Urinary bladder (tissue), 3 donors: ENCODE measurements at regions not wholly inside any gene's neighbourhood (a gene's known extent, or its start where the extent isn't known, plus 50 kb on each side); places are given as distances from the start of the nearest gene placed in this dataset.

Experiments used
- DNase-seq: peaks from one replicate; pipeline ENCODE4 v3.0.0-alpha.2; 2015; ENCODE audit errors: extremely low spot score
- H3K27ac ChIP-seq: one replicate; pipeline ENCODE4 v1.5.1; 2013; ENCODE audit warnings: low read depth, mild to moderate bottlenecking, moderate library complexity
- H3K36me3 ChIP-seq: one replicate; pipeline ENCODE4 v1.6.1; 2013; ENCODE audit warnings: mild to moderate bottlenecking, moderate library complexity; ENCODE audit not compliant: insufficient read depth
- H3K4me1 ChIP-seq: one replicate; pipeline ENCODE4 v1.6.1; 2013; ENCODE audit warnings: mild to moderate bottlenecking, moderate library complexity; ENCODE audit not compliant: insufficient read depth
- H3K4me3 ChIP-seq: one replicate; pipeline ENCODE4 v1.5.1; 2013; ENCODE audit warnings: low read depth, low read length
- WGBS: extraction: QIAGEN DNeasy Blood & Tissue Kit; methylation state at CpG from one replicate; pipeline ENCODE4 v1.1.7; 2013; 5-methylcytosine and 5-hydroxymethylcytosine counted together
- donor health status: healthy with polysubstance abuse.
- donor health status: healthy.

- H3K4me1 ChIP-seq = no peaks in the 10 kb centered on the region
- H3K36me3 ChIP-seq = no peaks in the 10 kb centered on the region
- no peak overlapping the region for H3K27ac ChIP-seq
- no peak overlapping the region for H3K4me3 ChIP-seq
- no peak for DNase-seq
- 83% methylated on average over 1 of the region's 1 CpG for WGBS
Observed at GRCh38 chr7:97460433-97460832, 271.5 kb upstream of the TAC1 start.

- H3K4me1 ChIP-seq = no peaks in the 10 kb centered on the region
- H3K4me3 ChIP-seq = no peak overlapping the region
- no peak overlapping the region for H3K27ac ChIP-seq
- H3K36me3 ChIP-seq = no peaks in the 10 kb centered on the region
- no peak for DNase-seq
Observed at GRCh38 chr7:97461596-97461995, 270.3 kb upstream of the TAC1 start.

DNA sequence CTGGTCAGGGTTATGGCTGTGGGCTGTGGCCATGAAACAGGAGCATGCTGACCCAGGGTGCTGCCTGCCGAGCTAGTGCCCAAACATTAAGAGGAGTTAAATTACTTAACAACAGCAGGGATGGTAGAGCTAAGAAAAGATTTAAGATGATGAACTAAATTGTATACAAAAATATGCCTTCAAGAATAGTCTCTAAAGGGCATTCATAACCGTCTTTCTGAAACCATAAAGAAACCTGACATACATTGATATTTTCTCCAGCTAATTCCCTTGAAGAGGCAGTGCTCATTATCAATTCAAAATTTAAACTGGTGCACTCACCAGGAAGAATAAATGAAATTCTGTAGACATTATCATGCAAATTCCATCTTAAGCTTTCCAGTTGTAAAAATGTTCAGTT is 265.8 kb upstream of the TAC1 start:
- WGBS = 39% methylated on average over 2 of the region's 2 CpGs
- H3K4me3 ChIP-seq = no peak overlapping the region
- H3K4me1 ChIP-seq = no peaks in the 10 kb centered on the region
- no peak overlapping the region for H3K27ac ChIP-seq
- no peak for DNase-seq
- H3K36me3 ChIP-seq = no peaks in the 10 kb centered on the region

DNA sequence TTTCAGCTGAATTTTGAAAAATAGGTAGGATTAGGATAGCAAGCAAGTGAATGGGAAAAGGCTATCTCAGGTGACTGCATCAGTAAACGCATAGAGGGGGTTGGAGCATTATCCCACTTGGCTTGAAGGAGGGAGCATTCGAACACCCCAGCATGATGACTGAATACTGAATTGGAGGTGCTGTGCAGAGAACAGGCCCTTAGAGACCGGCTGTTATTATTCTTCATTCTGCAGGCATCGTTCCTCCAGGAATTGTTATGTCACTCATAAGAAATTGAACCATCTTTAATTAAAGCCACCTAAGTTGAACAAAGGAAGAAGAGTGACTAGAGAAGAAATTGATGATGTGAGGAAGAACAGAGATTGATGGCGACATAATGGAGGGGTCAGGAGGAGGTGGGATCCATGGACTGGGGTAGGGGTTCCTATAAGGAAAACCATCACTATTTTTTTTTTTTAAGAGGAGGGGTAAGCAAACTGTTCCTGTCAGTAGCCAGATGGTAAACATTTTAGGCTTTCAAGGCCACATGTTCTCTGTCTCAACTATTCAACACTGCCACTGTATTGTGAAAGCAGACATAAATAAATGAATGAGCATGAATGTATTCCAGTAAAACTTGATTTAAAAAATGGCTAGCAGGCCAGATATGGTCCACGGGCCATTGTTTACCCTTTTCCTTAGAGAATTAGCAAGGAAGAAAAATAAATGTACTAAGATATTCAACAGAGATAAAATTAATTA is 264.7 kb upstream of the TAC1 start:
- Histone ChIP-seq H3K36me3 (no peaks in the 10 kb centered on the region), H3K27ac (no peak overlapping the region), H3K4me1 (no peaks in the 10 kb centered on the region), H3K4me3 (no peak overlapping the region)
- WGBS = 69% methylated on average over 6 of the region's 6 CpGs
- DNase-seq = no peak

DNA sequence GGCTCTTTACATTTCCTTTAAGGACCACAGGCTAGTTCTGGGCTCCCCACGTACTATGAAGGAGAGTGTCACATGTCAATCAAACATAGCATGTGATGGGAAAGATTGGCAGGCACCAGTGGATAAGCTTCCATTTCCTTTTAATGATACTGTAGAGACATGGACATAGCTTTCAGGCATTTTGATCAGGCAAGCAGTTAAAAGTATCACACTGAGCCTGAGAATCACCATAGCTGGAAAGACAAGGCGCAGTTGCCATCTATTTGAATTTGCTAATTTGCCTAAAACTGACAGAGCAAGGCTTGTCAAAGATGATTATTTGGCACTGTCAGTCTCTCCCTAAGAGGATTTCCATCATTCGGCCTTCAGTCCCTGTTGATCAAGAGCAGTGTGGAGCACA is 263.4 kb upstream of the TAC1 start:
- Histone ChIP-seq H3K4me1 (no peaks in the 10 kb centered on the region), H3K27ac (no peak overlapping the region), H3K4me3 (no peak overlapping the region), H3K36me3 (no peaks in the 10 kb centered on the region)
- no peak for DNase-seq
- 86% methylated on average over 3 of the region's 3 CpGs for WGBS

DNA sequence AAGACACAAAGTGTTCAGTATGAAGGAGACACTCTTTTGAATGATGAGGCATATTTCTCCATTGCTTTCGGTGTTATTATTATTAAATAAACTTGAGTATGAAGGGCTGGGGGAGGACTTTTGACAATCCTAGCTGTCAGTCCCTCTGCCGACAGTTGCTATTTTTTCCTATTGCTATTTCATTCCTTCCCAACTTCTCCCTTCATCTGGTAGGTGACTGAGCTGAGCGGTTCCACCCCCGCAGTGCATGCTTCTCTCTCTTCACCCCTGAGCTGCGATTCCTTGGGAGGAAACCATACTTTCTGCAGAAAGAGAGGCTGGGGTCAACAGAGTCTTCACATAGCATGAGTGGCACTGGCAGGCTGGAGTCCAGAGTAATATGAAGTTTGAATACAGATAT is 261.2 kb upstream of the TAC1 start:
- WGBS = 86% methylated on average over 5 of the region's 5 CpGs
- DNase-seq = no peak
- no peak overlapping the region for H3K27ac ChIP-seq
- no peaks in the 10 kb centered on the region for H3K4me1 ChIP-seq
- no peak overlapping the region for H3K4me3 ChIP-seq
- H3K36me3 ChIP-seq = no peaks in the 10 kb centered on the region

DNA sequence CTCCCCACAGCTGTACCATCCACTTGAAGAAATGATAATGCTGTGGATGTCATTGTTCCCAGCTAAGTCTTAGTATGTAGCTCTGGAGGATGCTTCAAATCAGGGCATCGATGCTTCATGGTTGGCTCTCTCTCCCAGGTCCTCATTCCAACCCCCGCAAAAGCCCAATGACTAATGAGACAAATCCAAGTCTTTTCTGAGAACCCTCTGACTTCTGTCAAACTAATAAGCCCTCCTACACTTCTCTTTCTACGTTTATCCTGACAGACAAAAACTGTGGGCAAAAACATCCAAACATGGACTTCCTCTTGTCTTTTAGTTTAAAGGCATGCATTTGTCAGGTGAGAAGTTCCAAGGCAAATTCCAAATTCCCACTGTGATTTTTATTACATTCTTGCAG is 260.4 kb upstream of the TAC1 start:
- no peak overlapping the region for H3K27ac ChIP-seq
- 58% methylated on average over 3 of the region's 3 CpGs for WGBS
- H3K36me3 ChIP-seq = no peaks in the 10 kb centered on the region
- H3K4me3 ChIP-seq = no peak overlapping the region
- no peaks in the 10 kb centered on the region for H3K4me1 ChIP-seq
- no peak for DNase-seq

DNA sequence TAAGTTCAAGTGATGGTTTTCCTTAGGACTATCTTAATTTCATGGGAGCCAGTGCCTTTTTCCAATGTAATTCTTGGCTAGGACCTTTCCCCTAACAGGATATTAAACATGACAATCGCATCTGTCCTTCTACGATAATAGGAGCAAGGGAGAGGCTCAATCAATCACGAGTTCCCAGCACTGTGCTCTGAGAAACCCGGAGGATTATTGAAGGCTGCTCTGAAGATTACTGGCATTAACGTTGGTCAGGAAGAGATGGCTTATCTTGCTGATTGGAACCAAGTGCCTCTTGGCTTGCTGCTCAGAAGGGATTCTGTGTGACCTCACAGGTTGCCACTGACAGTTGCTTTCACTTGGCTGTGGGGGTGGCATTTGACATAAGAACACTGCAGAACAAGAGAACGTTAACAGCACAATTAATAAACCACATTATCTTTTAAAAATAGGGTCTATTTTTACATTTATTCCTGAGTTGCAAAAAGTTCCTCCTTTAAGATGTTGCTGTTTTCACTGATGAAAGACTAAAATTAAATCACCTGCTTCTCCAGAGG is 252.1 kb upstream of the TAC1 start:
- no peak for DNase-seq

DNA sequence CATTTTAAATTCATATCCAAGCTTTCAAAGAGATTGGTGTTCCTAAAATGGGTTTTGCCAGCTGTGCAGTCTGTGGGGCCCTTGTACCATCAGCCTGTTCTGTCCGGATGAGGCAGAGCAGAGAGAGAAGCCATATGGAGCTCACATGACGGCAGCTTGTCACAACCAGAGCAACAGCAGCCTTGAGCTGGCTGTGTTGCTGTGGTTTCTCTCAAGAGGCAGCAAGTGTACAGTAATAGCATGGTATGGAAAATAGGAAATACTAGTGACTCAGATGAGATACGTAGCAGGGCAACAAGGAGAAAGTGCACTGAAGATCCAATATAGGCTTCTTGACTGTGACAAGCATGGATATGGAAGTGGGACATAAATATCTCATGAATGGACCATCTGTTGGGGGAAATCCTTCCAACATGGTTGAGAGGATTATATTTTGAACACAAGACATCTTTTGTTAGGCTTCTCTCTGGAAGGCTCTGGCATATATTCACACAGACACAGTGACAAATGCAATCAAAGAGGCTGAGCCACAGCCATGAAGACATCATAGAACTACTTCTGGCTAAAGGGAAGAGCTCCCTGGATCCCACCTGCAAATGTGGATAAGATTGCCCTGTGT is 251.0 kb upstream of the TAC1 start:
- 23% methylated on average over 3 of the region's 3 CpGs for WGBS
- no peak overlapping the region for H3K4me3 ChIP-seq
- H3K36me3 ChIP-seq = no peaks in the 10 kb centered on the region
- H3K4me1 ChIP-seq = no peaks in the 10 kb centered on the region
- H3K27ac ChIP-seq = no peak overlapping the region
- no peak for DNase-seq

More for the DNA sequence above, 252.1 kb upstream of the TAC1 start:
- Histone ChIP-seq H3K27ac (no peak overlapping the region), H3K4me1 (no peaks in the 10 kb centered on the region), H3K4me3 (no peak overlapping the region), H3K36me3 (no peaks in the 10 kb centered on the region)
- WGBS = 18% methylated on average over 6 of the region's 6 CpGs

DNA sequence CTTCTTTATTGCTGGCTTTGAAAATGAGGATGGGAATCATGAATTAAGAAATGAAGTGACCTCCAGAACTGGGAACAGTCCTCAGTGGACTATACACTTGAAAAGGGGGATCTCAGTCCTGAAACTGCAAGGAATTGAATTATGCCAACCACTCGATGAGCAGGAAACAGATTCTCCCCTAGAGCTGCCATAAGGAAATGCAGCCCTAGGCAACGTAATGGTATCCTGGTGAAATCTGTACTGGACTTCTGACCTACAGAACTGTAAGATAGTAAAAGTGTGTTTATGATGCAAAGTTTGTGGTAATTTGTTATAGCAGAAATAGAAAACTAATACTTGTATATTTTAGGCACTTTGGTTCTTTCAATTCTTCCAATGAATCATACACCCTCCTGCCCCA is 236.4 kb upstream of the TAC1 start:
- no peaks in the 10 kb centered on the region for H3K36me3 ChIP-seq
- no peaks in the 10 kb centered on the region for H3K4me1 ChIP-seq
- H3K4me3 ChIP-seq = no peak overlapping the region
- WGBS = 62% methylated on average over 2 of the region's 2 CpGs
- H3K27ac ChIP-seq = no peak overlapping the region
- no peak for DNase-seq

DNA sequence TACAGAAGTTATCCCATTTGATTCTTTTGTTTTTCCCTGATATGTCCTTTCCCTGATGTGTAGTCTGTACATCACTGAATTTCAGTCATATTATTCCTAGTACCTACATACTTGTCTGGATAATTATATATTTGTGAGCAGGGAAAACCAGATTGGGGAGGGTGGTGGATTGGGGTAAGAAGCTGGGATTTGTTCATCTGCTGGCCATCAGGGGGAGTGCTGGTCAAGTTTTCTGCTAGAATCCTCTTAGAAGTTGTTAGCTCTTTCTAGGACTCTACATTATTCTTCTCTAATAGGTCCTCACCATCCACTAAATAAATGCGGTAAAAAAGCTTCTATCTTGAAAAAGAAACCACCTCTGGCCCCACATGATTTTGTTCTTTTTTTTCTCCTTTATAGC is 232.7 kb upstream of the TAC1 start:
- WGBS = 58% methylated on average over 1 of the region's 1 CpG
- H3K27ac ChIP-seq = no peak overlapping the region
- H3K4me3 ChIP-seq = no peak overlapping the region
- H3K4me1 ChIP-seq = no peaks in the 10 kb centered on the region
- peak; percentile 3 for DNase-seq
- H3K36me3 ChIP-seq = no peaks in the 10 kb centered on the region

DNA sequence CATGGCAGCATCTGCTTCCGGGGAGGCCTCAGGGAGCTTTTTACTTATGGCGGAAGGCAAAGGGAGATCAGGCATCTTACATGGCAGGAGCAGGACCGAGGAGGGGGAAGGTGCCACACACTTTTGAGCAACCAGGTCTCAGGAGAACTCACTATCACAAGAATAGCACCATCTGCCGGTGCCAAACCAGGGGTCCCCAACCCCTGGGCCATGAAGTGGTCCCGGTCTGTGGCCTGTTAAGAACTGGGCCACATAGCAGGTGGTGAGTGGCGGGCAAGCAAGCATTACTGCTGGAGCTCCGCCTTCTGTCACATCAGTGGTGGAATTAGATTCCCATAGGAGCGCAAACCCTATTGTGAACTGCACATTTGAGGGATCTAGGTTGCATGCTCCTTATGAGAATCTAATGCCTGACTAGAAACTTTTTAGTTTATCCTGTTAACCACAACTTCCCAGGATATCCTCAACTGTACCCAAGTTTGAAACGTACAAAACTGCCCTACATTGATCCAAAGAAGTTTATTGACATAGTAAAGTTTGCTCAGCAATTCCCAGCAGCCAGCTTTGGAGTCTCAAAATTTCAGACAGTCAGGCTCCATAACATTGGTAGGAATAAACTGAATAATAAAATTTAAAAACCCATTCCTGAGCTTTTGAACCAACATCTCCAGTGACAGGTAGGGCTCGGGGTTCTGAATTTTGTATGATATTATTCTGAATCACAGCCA is 228.4 kb upstream of the TAC1 start:
- H3K36me3 ChIP-seq = no peaks in the 10 kb centered on the region
- no peak for DNase-seq
- H3K4me3 ChIP-seq = no peak overlapping the region
- H3K4me1 ChIP-seq = no peaks in the 10 kb centered on the region
- no peak overlapping the region for H3K27ac ChIP-seq
- 83% methylated on average over 10 of the region's 10 CpGs for WGBS

GRCh38 chr7:97506728-97507127 is 225.2 kb upstream of the TAC1 start:
- H3K4me3 ChIP-seq = no peak overlapping the region
- WGBS = 38% methylated on average over 3 of the region's 3 CpGs
- DNase-seq = no peak
- no peak overlapping the region for H3K27ac ChIP-seq
- no peaks in the 10 kb centered on the region for H3K4me1 ChIP-seq
- H3K36me3 ChIP-seq = no peaks in the 10 kb centered on the region
